ENCODE measurements at regions not wholly inside any gene's neighbourhood (a gene's known extent, or its start where the extent isn't known, plus 50 kb on each side); places are given as distances from the start of the nearest gene placed in this dataset.
A peak's percentile ranks its signal among the peaks of the same experiment; 100 is the strongest.

GRCh38 chr17:55585629-55586028, 74.4 kb upstream of the SMIM36 start:
- intact Hi-C loops (cut with DNase I), result no loop called here
- Histone ChIP-seq H3K27me3 (ENCODE audit: low read depth) (no peaks in the 10 kb centered on the region), H3K27ac (no peak overlapping the region), H3K9me3 (no peaks in the 10 kb centered on the region), H3K4me1 (peaks cover 36% of the 10 kb centered on the region), H3K36me3 (no peaks in the 10 kb centered on the region), H3K4me3 (no peak overlapping the region)
- DNase-seq (no peak), ATAC-seq (no peak)
- no peak for TF ChIP-seq CTCF (IDR thresholded peaks at IDR 0.05)

GRCh38 chr17:55584861-55585260, 73.6 kb upstream of the SMIM36 start:
- no peak overlapping the region for H3K4me3 ChIP-seq
- intact Hi-C loops (cut with DNase I), result no loop called here
- no peaks in the 10 kb centered on the region for H3K36me3 ChIP-seq
- no peak overlapping the region for H3K27ac ChIP-seq
- H3K27me3 ChIP-seq (ENCODE audit: low read depth), result no peaks in the 10 kb centered on the region
- no peak for TF ChIP-seq CTCF (IDR thresholded peaks at IDR 0.05)
- ATAC-seq, result no peak
- peaks cover 36% of the 10 kb centered on the region for H3K4me1 ChIP-seq
- no peak for DNase-seq
- no peaks in the 10 kb centered on the region for H3K9me3 ChIP-seq

GRCh38 chr17:55584055-55584685, 72.9 kb upstream of the SMIM36 start:
- intact Hi-C loops (cut with DNase I), result no loop called here
- Histone ChIP-seq H3K9me3 (no peaks in the 10 kb centered on the region), H3K4me3 (no peak overlapping the region), H3K4me1 (peaks cover 36% of the 10 kb centered on the region), H3K27me3 (ENCODE audit: low read depth) (no peaks in the 10 kb centered on the region), H3K36me3 (no peaks in the 10 kb centered on the region), H3K27ac (no peak overlapping the region)
- ATAC-seq (peak; percentile 82 to 83), DNase-seq (no peak)
- TF ChIP-seq CTCF (IDR thresholded peaks at IDR 0.05), result no peak

GRCh38 chr17:55582897-55583296, 71.6 kb upstream of the SMIM36 start:
- Histone ChIP-seq H3K27me3 (ENCODE audit: low read depth) (no peaks in the 10 kb centered on the region), H3K9me3 (no peaks in the 10 kb centered on the region), H3K36me3 (no peaks in the 10 kb centered on the region), H3K4me3 (no peak overlapping the region), H3K27ac (no peak overlapping the region), H3K4me1 (peaks cover 28% of the 10 kb centered on the region)
- intact Hi-C loops (cut with DNase I), result no loop called here
- TF ChIP-seq CTCF (IDR thresholded peaks at IDR 0.05), result no peak
- no peak for ATAC-seq
- no peak for DNase-seq

GRCh38 chr17:55580596-55581133, 69.4 kb upstream of the SMIM36 start:
- no peak overlapping the region for H3K4me3 ChIP-seq
- ATAC-seq (no peak), DNase-seq (no peak)
- H3K4me1 ChIP-seq, result peaks cover 42% of the 10 kb centered on the region
- TF ChIP-seq CTCF (IDR thresholded peaks at IDR 0.05), result no peak
- no peaks in the 10 kb centered on the region for H3K9me3 ChIP-seq
- H3K27ac ChIP-seq, result no peak overlapping the region
- intact Hi-C loops (cut with DNase I), result no loop called here
- H3K36me3 ChIP-seq, result no peaks in the 10 kb centered on the region
- H3K27me3 ChIP-seq (ENCODE audit: low read depth), result no peaks in the 10 kb centered on the region

Data from lower lobe of right lung (tissue), 2 donors.